HG03135 (cell line): ENCODE measurements at regions not wholly inside any gene's neighbourhood (a gene's known extent, or its start where the extent isn't known, plus 50 kb on each side); places are given as distances from the start of the nearest gene placed in this dataset.
"Not testable (repeated sequence)": the region's sequence is repeated elsewhere in the genome, so short reads cannot be mapped to it uniquely, and the experiment has no call there.

ENCODE experiments used
- ATAC-seq: cut with Tn5 transposase; IDR thresholded peaks from one replicate; pipeline ENCODE4 v1.9.1; 2021; ENCODE audit warnings: mild to moderate bottlenecking, moderate library complexity; ENCODE audit not compliant: unreplicated experiment

GRCh38 chr18:995629-996028 is 91.0 kb downstream of the ADCYAP1 start:
- no peak for ATAC-seq

GRCh38 chr18:997499-997898 is 92.8 kb downstream of the ADCYAP1 start:
- ATAC-seq: no peak

GRCh38 chr18:998936-999335 is 94.3 kb downstream of the ADCYAP1 start:
- no peak for ATAC-seq

- ATAC-seq: no peak
Measured at GRCh38 chr18:1002653-1003178, 98.0 kb downstream of the ADCYAP1 start.

GRCh38 chr18:1003499-1003898 is 98.8 kb downstream of the ADCYAP1 start:
- no peak for ATAC-seq

- ATAC-seq: no peak
Measured at GRCh38 chr18:1006304-1006703, 101.6 kb downstream of the ADCYAP1 start.

- ATAC-seq: no peak
Measured at GRCh38 chr18:1006965-1007364, 102.3 kb downstream of the ADCYAP1 start.

- no peak for ATAC-seq
Measured at GRCh38 chr18:1011349-1011748, 106.7 kb downstream of the ADCYAP1 start.

- no peak for ATAC-seq
Measured at GRCh38 chr18:1012775-1013174, 108.1 kb downstream of the ADCYAP1 start.

- no peak for ATAC-seq
Measured at GRCh38 chr18:1013951-1014350, 109.3 kb downstream of the ADCYAP1 start.

GRCh38 chr18:1014509-1014908 is 109.8 kb downstream of the ADCYAP1 start:
- ATAC-seq: no peak

- ATAC-seq: no peak
Measured at GRCh38 chr18:1014951-1015624, 110.4 kb downstream of the ADCYAP1 start.

- no peak for ATAC-seq
Measured at GRCh38 chr18:1015777-1016176, 111.1 kb downstream of the ADCYAP1 start.

GRCh38 chr18:1017227-1018058 is 112.8 kb downstream of the ADCYAP1 start:
- ATAC-seq: no peak

- ATAC-seq: no peak
Measured at GRCh38 chr18:1018181-1018681, 113.6 kb downstream of the ADCYAP1 start.

GRCh38 chr18:1019191-1019590 is 114.5 kb downstream of the ADCYAP1 start:
- no peak for ATAC-seq

- no peak for ATAC-seq
Measured at GRCh38 chr18:1020731-1021344, 116.2 kb downstream of the ADCYAP1 start.

- ATAC-seq: no peak
Measured at GRCh38 chr18:1026930-1027329, 122.3 kb downstream of the ADCYAP1 start.

GRCh38 chr18:1033092-1033491 is 128.4 kb downstream of the ADCYAP1 start:
- not testable (repeated sequence) for ATAC-seq

GRCh38 chr18:1034971-1035370 is 130.3 kb downstream of the ADCYAP1 start:
- no peak for ATAC-seq

- no peak for ATAC-seq
Measured at GRCh38 chr18:1036926-1037325, 132.3 kb downstream of the ADCYAP1 start.
